HepG2 (cell line): ENCODE measurements at regions not wholly inside any gene's neighbourhood (a gene's known extent, or its start where the extent isn't known, plus 50 kb on each side); places are given as distances from the start of the nearest gene placed in this dataset.

Experiments
- ASH2L ChIP-seq: fragments of 300-600, 200-600 bp; sonication (generic); IDR thresholded peaks from 2 replicates; pipeline ENCODE4 v1.7.0; 2017; ENCODE audit warnings: low read depth, mild to moderate bottlenecking, moderate library complexity, mixed read lengths, low read length; ENCODE audit not compliant: insufficient read length
- ATF4 ChIP-seq, 2 experiments: fragments of 450-650 bp in 1 of 2; sonication (generic) in 1 of 2; formaldehyde crosslinking; IDR thresholded peaks; 2 replicates each; pipeline versions ENCODE4 v1.5.0 to v1.8.0; 2020 to 2022; ENCODE audit warnings: mild to moderate bottlenecking in 1 of 2, missing genetic modification reagents in 1 of 2
- HMG20B ChIP-seq: conservative IDR thresholded peaks from 2 replicates; pipeline ENCODE4 v1.6.1; 2016; ENCODE audit warnings: missing genetic modification reagents, missing compliant biosample characterization
- MAZ ChIP-seq, 2 experiments: sonication (generic) in 1 of 2; formaldehyde crosslinking in 1 of 2; IDR thresholded peaks; 2 replicates each; pipeline versions ENCODE4 v1.5.0 to v1.6.1; 2012 to 2020; ENCODE audit warnings: low read depth in 2 of 2, mild to moderate bottlenecking in 2 of 2, borderline replicate concordance in 1 of 2, improper control_type of control experiment in 1 of 2, low read length in 1 of 2, missing genetic modification reagents in 1 of 2, moderate library complexity in 1 of 2
- SMC3 ChIP-seq: IDR thresholded peaks from 2 replicates; pipeline ENCODE4 v1.6.1; 2011; ENCODE audit warnings: low read length, improper control_type of control experiment
- ZBTB20 ChIP-seq: sonication (generic); formaldehyde crosslinking; IDR thresholded peaks from 2 replicates; pipeline ENCODE4 v1.8.1; 2023; ENCODE audit warnings: missing genetic modification reagents, low read depth, mild to moderate bottlenecking, borderline replicate concordance
- ZNF10 ChIP-seq: sonication (generic); formaldehyde crosslinking; IDR thresholded peaks from 2 replicates; pipeline ENCODE4 v1.4.0; 2020; ENCODE audit warnings: mild to moderate bottlenecking, low read depth, missing genetic modification reagents, borderline replicate concordance
- ZNF501 ChIP-seq: sonication (generic); formaldehyde crosslinking; IDR thresholded peaks from 2 replicates; pipeline ENCODE4 v1.5.1; 2020; ENCODE audit warnings: mild to moderate bottlenecking, moderate library complexity, missing genetic modification reagents
- ZNF766 ChIP-seq: sonication (generic); formaldehyde crosslinking; IDR thresholded peaks from 2 replicates; pipeline ENCODE4 v1.5.0; 2020; ENCODE audit warnings: missing genetic modification reagents, borderline replicate concordance
- TF ChIP-seq, protein P1 (sequence below): sonication (generic); formaldehyde crosslinking; IDR thresholded peaks from 2 replicates; pipeline ENCODE4 v1.4.0; 2020; ENCODE audit warnings: missing genetic modification reagents
- TF ChIP-seq, protein P2 (sequence below): sonication (generic); formaldehyde crosslinking; IDR thresholded peaks from 2 replicates; pipeline ENCODE4 v1.4.0; 2020; ENCODE audit warnings: missing genetic modification reagents
- TF ChIP-seq, protein P3 (sequence below): sonication (generic); formaldehyde crosslinking; IDR thresholded peaks from 2 replicates; pipeline ENCODE4 v1.4.0; 2020; ENCODE audit warnings: missing genetic modification reagents

DNA sequence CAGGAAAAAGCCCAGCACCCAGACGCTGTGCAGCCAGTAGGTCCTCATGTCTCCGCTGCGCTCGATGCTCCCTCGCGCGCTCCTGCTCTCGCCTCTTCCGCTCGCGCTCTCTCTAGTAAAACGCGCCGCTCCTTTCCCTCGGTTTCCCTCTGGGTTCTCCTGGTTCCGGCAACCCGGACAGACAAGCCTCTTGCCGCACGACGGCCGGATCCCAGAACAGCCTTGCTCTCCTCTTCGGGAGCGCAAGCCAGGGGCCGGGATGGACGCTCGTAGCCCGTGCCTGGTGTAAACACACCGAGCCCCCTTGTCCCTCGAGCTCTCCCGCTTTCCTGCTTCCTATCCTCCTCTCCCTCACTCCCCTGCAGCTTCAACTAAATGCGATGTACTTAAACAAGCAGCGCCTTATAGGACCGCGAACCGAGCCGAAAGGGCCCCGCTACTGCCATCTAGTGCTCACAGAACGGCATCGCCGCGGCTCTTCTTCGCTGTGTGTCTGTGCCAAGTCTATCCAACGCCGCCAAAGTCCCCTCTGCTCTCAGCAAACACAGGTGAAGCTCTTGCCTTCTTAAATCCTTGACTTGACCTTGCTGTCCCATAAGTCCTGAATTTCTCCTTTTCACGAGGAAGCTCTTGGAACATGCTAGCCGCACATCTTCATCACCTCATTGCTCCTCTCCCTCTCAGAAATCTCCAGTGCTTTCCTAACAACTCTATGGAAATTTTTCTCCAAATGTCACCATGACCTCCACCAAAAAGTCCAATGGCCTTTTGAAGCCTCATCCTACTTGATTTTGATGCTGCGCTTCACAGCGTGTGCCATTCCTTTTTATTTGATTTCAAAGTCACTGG lies 1037.2 kb downstream of the IGSF11 start (continued):
- TF ChIP-seq ASH2L (no peak), ZNF501 (CRISPR knock-in tag) (peak; percentile 49; the same call in 1 of the 2 replicates), ZNF10 (CRISPR knock-in tag) (no peak), ZBTB20 (no peak), ATF4 (CRISPR knock-in tag; IDR thresholded peaks at IDR 0.05) (no peak), SMC3 (peak; percentile 46), ZNF766 (no peak), MAZ (IDR thresholded peaks at IDR 0.05; ENCODE audit: borderline replicate concordance, low read depth, low read length) (no peak), MAZ (CRISPR knock-in tag; IDR thresholded peaks at IDR 0.05; ENCODE audit: low read depth) (no peak), HMG20B (CRISPR knock-in tag) (no peak)
- TF ChIP-seq, protein P1, sequence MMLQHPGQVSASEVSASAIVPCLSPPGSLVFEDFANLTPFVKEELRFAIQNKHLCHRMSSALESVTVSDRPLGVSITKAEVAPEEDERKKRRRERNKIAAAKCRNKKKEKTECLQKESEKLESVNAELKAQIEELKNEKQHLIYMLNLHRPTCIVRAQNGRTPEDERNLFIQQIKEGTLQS (CRISPR knock-in tag), result no peak
- TF ChIP-seq, protein P2, sequence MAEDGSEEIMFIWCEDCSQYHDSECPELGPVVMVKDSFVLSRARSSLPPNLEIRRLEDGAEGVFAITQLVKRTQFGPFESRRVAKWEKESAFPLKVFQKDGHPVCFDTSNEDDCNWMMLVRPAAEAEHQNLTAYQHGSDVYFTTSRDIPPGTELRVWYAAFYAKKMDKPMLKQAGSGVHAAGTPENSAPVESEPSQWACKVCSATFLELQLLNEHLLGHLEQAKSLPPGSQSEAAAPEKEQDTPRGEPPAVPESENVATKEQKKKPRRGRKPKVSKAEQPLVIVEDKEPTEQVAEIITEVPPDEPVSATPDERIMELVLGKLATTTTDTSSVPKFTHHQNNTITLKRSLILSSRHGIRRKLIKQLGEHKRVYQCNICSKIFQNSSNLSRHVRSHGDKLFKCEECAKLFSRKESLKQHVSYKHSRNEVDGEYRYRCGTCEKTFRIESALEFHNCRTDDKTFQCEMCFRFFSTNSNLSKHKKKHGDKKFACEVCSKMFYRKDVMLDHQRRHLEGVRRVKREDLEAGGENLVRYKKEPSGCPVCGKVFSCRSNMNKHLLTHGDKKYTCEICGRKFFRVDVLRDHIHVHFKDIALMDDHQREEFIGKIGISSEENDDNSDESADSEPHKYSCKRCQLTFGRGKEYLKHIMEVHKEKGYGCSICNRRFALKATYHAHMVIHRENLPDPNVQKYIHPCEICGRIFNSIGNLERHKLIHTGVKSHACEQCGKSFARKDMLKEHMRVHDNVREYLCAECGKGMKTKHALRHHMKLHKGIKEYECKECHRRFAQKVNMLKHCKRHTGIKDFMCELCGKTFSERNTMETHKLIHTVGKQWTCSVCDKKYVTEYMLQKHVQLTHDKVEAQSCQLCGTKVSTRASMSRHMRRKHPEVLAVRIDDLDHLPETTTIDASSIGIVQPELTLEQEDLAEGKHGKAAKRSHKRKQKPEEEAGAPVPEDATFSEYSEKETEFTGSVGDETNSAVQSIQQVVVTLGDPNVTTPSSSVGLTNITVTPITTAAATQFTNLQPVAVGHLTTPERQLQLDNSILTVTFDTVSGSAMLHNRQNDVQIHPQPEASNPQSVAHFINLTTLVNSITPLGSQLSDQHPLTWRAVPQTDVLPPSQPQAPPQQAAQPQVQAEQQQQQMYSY (CRISPR knock-in tag), result no peak
- TF ChIP-seq, protein P3, sequence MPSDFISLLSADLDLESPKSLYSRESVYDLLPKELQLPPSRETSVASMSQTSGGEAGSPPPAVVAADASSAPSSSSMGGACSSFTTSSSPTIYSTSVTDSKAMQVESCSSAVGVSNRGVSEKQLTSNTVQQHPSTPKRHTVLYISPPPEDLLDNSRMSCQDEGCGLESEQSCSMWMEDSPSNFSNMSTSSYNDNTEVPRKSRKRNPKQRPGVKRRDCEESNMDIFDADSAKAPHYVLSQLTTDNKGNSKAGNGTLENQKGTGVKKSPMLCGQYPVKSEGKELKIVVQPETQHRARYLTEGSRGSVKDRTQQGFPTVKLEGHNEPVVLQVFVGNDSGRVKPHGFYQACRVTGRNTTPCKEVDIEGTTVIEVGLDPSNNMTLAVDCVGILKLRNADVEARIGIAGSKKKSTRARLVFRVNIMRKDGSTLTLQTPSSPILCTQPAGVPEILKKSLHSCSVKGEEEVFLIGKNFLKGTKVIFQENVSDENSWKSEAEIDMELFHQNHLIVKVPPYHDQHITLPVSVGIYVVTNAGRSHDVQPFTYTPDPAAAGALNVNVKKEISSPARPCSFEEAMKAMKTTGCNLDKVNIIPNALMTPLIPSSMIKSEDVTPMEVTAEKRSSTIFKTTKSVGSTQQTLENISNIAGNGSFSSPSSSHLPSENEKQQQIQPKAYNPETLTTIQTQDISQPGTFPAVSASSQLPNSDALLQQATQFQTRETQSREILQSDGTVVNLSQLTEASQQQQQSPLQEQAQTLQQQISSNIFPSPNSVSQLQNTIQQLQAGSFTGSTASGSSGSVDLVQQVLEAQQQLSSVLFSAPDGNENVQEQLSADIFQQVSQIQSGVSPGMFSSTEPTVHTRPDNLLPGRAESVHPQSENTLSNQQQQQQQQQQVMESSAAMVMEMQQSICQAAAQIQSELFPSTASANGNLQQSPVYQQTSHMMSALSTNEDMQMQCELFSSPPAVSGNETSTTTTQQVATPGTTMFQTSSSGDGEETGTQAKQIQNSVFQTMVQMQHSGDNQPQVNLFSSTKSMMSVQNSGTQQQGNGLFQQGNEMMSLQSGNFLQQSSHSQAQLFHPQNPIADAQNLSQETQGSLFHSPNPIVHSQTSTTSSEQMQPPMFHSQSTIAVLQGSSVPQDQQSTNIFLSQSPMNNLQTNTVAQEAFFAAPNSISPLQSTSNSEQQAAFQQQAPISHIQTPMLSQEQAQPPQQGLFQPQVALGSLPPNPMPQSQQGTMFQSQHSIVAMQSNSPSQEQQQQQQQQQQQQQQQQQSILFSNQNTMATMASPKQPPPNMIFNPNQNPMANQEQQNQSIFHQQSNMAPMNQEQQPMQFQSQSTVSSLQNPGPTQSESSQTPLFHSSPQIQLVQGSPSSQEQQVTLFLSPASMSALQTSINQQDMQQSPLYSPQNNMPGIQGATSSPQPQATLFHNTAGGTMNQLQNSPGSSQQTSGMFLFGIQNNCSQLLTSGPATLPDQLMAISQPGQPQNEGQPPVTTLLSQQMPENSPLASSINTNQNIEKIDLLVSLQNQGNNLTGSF, result no peak
- TF ChIP-seq, all 625 proteins: peak for 11
